ENCODE measurements at regions not wholly inside any gene's neighbourhood (a gene's known extent, or its start where the extent isn't known, plus 50 kb on each side); places are given as distances from the start of the nearest gene placed in this dataset.

- TF ChIP-seq POLR2A (IDR thresholded peaks at IDR 0.05; ENCODE audit: low read depth, low read length) (no peak), POLR2AphosphoS5 (IDR thresholded peaks at IDR 0.05; ENCODE audit: low read depth, low read length) (no peak), TAF1 (IDR thresholded peaks at IDR 0.05; ENCODE audit: borderline replicate concordance, low read depth, low read length) (no peak)
- DNase-seq (ENCODE audit: insufficient read length) (no peak), FAIRE-seq (no peak)
Measured at GRCh38 chr5:156147261-156147943, 179.6 kb upstream of the SGCD start.

- DNase-seq (ENCODE audit: insufficient read length) (no peak), FAIRE-seq (no peak)
- TF ChIP-seq TAF1 (IDR thresholded peaks at IDR 0.05; ENCODE audit: borderline replicate concordance, low read depth, low read length) (no peak), POLR2AphosphoS5 (IDR thresholded peaks at IDR 0.05; ENCODE audit: low read depth, low read length) (no peak), POLR2A (IDR thresholded peaks at IDR 0.05; ENCODE audit: low read depth, low read length) (no peak)
Measured at GRCh38 chr5:156147944-156148285, 179.0 kb upstream of the SGCD start.

- FAIRE-seq: no peak
- no peak for TF ChIP-seq POLR2AphosphoS5 (IDR thresholded peaks at IDR 0.05; ENCODE audit: low read depth, low read length)
- TF ChIP-seq POLR2A (IDR thresholded peaks at IDR 0.05; ENCODE audit: low read depth, low read length): no peak
- TF ChIP-seq TAF1 (IDR thresholded peaks at IDR 0.05; ENCODE audit: borderline replicate concordance, low read depth, low read length): no peak
- no peak for DNase-seq (ENCODE audit: insufficient read length)
Measured at GRCh38 chr5:156148301-156148700, 178.7 kb upstream of the SGCD start.

- TF ChIP-seq TAF1 (IDR thresholded peaks at IDR 0.05; ENCODE audit: borderline replicate concordance, low read depth, low read length): no peak
- no peak for TF ChIP-seq POLR2A (IDR thresholded peaks at IDR 0.05; ENCODE audit: low read depth, low read length)
- TF ChIP-seq POLR2AphosphoS5 (IDR thresholded peaks at IDR 0.05; ENCODE audit: low read depth, low read length): no peak
- DNase-seq (ENCODE audit: insufficient read length) (no peak), FAIRE-seq (no peak)
Measured at GRCh38 chr5:156149213-156149612, 177.8 kb upstream of the SGCD start.

GRCh38 chr5:156153602-156154001, 173.4 kb upstream of the SGCD start:
- DNase-seq (ENCODE audit: insufficient read length) (no peak), FAIRE-seq (no peak)
- TF ChIP-seq TAF1 (IDR thresholded peaks at IDR 0.05; ENCODE audit: borderline replicate concordance, low read depth, low read length) (no peak), POLR2AphosphoS5 (IDR thresholded peaks at IDR 0.05; ENCODE audit: low read depth, low read length) (no peak), POLR2A (IDR thresholded peaks at IDR 0.05; ENCODE audit: low read depth, low read length) (no peak)

GRCh38 chr5:156154757-156155156, 172.2 kb upstream of the SGCD start:
- DNase-seq (ENCODE audit: insufficient read length) (no peak), FAIRE-seq (no peak)
- TF ChIP-seq TAF1 (IDR thresholded peaks at IDR 0.05; ENCODE audit: borderline replicate concordance, low read depth, low read length) (no peak), POLR2A (IDR thresholded peaks at IDR 0.05; ENCODE audit: low read depth, low read length) (no peak), POLR2AphosphoS5 (IDR thresholded peaks at IDR 0.05; ENCODE audit: low read depth, low read length) (no peak)

- no peak for TF ChIP-seq POLR2A (IDR thresholded peaks at IDR 0.05; ENCODE audit: low read depth, low read length)
- TF ChIP-seq TAF1 (IDR thresholded peaks at IDR 0.05; ENCODE audit: borderline replicate concordance, low read depth, low read length): no peak
- no peak for TF ChIP-seq POLR2AphosphoS5 (IDR thresholded peaks at IDR 0.05; ENCODE audit: low read depth, low read length)
- no peak for FAIRE-seq
- DNase-seq (ENCODE audit: insufficient read length): no peak
Measured at GRCh38 chr5:156155598-156155997, 171.4 kb upstream of the SGCD start.

GRCh38 chr5:156164306-156164705, 162.7 kb upstream of the SGCD start:
- FAIRE-seq (no peak), DNase-seq (ENCODE audit: insufficient read length) (no peak)
- TF ChIP-seq POLR2AphosphoS5 (IDR thresholded peaks at IDR 0.05; ENCODE audit: low read depth, low read length) (no peak), TAF1 (IDR thresholded peaks at IDR 0.05; ENCODE audit: borderline replicate concordance, low read depth, low read length) (no peak), POLR2A (IDR thresholded peaks at IDR 0.05; ENCODE audit: low read depth, low read length) (no peak)

- FAIRE-seq (no peak), DNase-seq (ENCODE audit: insufficient read length) (no peak)
- no peak for TF ChIP-seq TAF1 (IDR thresholded peaks at IDR 0.05; ENCODE audit: borderline replicate concordance, low read depth, low read length)
- no peak for TF ChIP-seq POLR2A (IDR thresholded peaks at IDR 0.05; ENCODE audit: low read depth, low read length)
- TF ChIP-seq POLR2AphosphoS5 (IDR thresholded peaks at IDR 0.05; ENCODE audit: low read depth, low read length): no peak
Measured at GRCh38 chr5:156169495-156169894, 157.5 kb upstream of the SGCD start.

- TF ChIP-seq POLR2AphosphoS5 (IDR thresholded peaks at IDR 0.05; ENCODE audit: low read depth, low read length) (no peak), POLR2A (IDR thresholded peaks at IDR 0.05; ENCODE audit: low read depth, low read length) (no peak), TAF1 (IDR thresholded peaks at IDR 0.05; ENCODE audit: borderline replicate concordance, low read depth, low read length) (no peak)
- FAIRE-seq: no peak
- DNase-seq (ENCODE audit: insufficient read length): no peak
Measured at GRCh38 chr5:156170351-156170961, 156.5 kb upstream of the SGCD start.

GRCh38 chr5:156174225-156174624, 152.7 kb upstream of the SGCD start:
- FAIRE-seq: no peak

GRCh38 chr5:156178117-156178516, 148.8 kb upstream of the SGCD start:
- DNase-seq (ENCODE audit: insufficient read length): no peak
- TF ChIP-seq TAF1 (IDR thresholded peaks at IDR 0.05; ENCODE audit: borderline replicate concordance, low read depth, low read length): no peak
- TF ChIP-seq POLR2AphosphoS5 (IDR thresholded peaks at IDR 0.05; ENCODE audit: low read depth, low read length): no peak
- no peak for TF ChIP-seq POLR2A (IDR thresholded peaks at IDR 0.05; ENCODE audit: low read depth, low read length)
- FAIRE-seq: no peak

More at GRCh38 chr5:156174225-156174624, 152.7 kb upstream of the SGCD start:
- no peak for DNase-seq (ENCODE audit: insufficient read length)
- no peak for TF ChIP-seq POLR2AphosphoS5 (IDR thresholded peaks at IDR 0.05; ENCODE audit: low read depth, low read length)
- no peak for TF ChIP-seq POLR2A (IDR thresholded peaks at IDR 0.05; ENCODE audit: low read depth, low read length)
- no peak for TF ChIP-seq TAF1 (IDR thresholded peaks at IDR 0.05; ENCODE audit: borderline replicate concordance, low read depth, low read length)

Measured in GM12892 (cell line).